ENCODE measurements at regions not wholly inside any gene's neighbourhood (a gene's known extent, or its start where the extent isn't known, plus 50 kb on each side); places are given as distances from the start of the nearest gene placed in this dataset.

GRCh38 chr4:138656990-138657389 is 358.6 kb upstream of the NOCT start:
- TF ChIP-seq EZH2phosphoT487 (IDR thresholded peaks at IDR 0.05; ENCODE audit: borderline replicate concordance) (no peak), CTCF (conservative IDR thresholded peaks at IDR 0.05; ENCODE audit: low read length) (no peak)
